NCI-H2171 (cell line): ENCODE measurements at regions not wholly inside any gene's neighbourhood (a gene's known extent, or its start where the extent isn't known, plus 50 kb on each side); places are given as distances from the start of the nearest gene placed in this dataset.
"Not testable (repeated sequence)": the region's sequence is repeated elsewhere in the genome, so short reads cannot be mapped to it uniquely, and the experiment has no call there.

Experiments used
- DNase-seq: peaks from one replicate; lab custom pipeline; 2025; lab: John Stamatoyannopoulos, UW

GRCh38 chr13:88223958-88224357, 552.8 kb downstream of the SLITRK5 start:
- DNase-seq = no peak

GRCh38 chr13:88235441-88235840, 564.3 kb downstream of the SLITRK5 start:
- DNase-seq = no peak

GRCh38 chr13:88246239-88246638, 575.1 kb downstream of the SLITRK5 start:
- no peak for DNase-seq

GRCh38 chr13:88248393-88248792, 577.2 kb downstream of the SLITRK5 start:
- no peak for DNase-seq

- no peak for DNase-seq
Measured at GRCh38 chr13:88257706-88258105, 586.5 kb downstream of the SLITRK5 start.

GRCh38 chr13:88263808-88264207, 592.6 kb downstream of the SLITRK5 start:
- no peak for DNase-seq

- no peak for DNase-seq
Measured at GRCh38 chr13:88281841-88282240, 610.7 kb downstream of the SLITRK5 start.

- DNase-seq = no peak
Measured at GRCh38 chr13:88285329-88285728, 614.2 kb downstream of the SLITRK5 start.

- no peak for DNase-seq
Measured at GRCh38 chr13:88288326-88288725, 617.2 kb downstream of the SLITRK5 start.

GRCh38 chr13:88291731-88292130, 620.6 kb downstream of the SLITRK5 start:
- DNase-seq = not testable (repeated sequence)

- no peak for DNase-seq
Measured at GRCh38 chr13:88294368-88294767, 623.2 kb downstream of the SLITRK5 start.

GRCh38 chr13:88303157-88303556, 632.0 kb downstream of the SLITRK5 start:
- no peak for DNase-seq

- no peak for DNase-seq
Measured at GRCh38 chr13:88303605-88304004, 632.4 kb downstream of the SLITRK5 start.

GRCh38 chr13:88314496-88314895, 643.3 kb downstream of the SLITRK5 start:
- no peak for DNase-seq

GRCh38 chr13:88329066-88329465, 657.9 kb downstream of the SLITRK5 start:
- DNase-seq = no peak

GRCh38 chr13:88339271-88339741, 668.1 kb downstream of the SLITRK5 start:
- DNase-seq = no peak

GRCh38 chr13:88345171-88345847, 674.1 kb downstream of the SLITRK5 start:
- DNase-seq = no peak

- DNase-seq = no peak
Measured at GRCh38 chr13:88360761-88361160, 689.6 kb downstream of the SLITRK5 start.

- DNase-seq = no peak
Measured at GRCh38 chr13:88369866-88370265, 698.7 kb downstream of the SLITRK5 start.

GRCh38 chr13:88376760-88377388, 705.7 kb downstream of the SLITRK5 start:
- DNase-seq = no peak

GRCh38 chr13:88377852-88378251, 706.7 kb downstream of the SLITRK5 start:
- no peak for DNase-seq

GRCh38 chr13:88384542-88384941, 713.4 kb downstream of the SLITRK5 start:
- DNase-seq = no peak

- DNase-seq = no peak
Measured at GRCh38 chr13:88395804-88396203, 724.6 kb downstream of the SLITRK5 start.

- no peak for DNase-seq
Measured at GRCh38 chr13:88411696-88412095, 740.5 kb downstream of the SLITRK5 start.
